Right lobe of liver (tissue), 4 donors: ENCODE measurements at regions not wholly inside any gene's neighbourhood (a gene's known extent, or its start where the extent isn't known, plus 50 kb on each side); places are given as distances from the start of the nearest gene placed in this dataset.

Source experiments
- CTCF ChIP-seq, 4 donors: fragments of 200-600 bp in 3 of 4; fragments of 450-650 bp in 1 of 4; IDR thresholded peaks; one replicate each; pipeline versions ENCODE4 v1.5.1 to v1.8.0; 2016 to 2022; ENCODE audit warnings: antibody characterized with exemption in 4 of 4, mild to moderate bottlenecking in 2 of 4
- POLR2A ChIP-seq: fragments of 450-650 bp; IDR thresholded peaks from one replicate; pipeline ENCODE4 v1.6.1; 2017; ENCODE audit warnings: antibody characterized with exemption, mild to moderate bottlenecking
- donor health status: DM: no; HTN: no; CAD: no.
- donor health status: DM: no; HTN: no; CAD: no.
- donor health status: DM: no; HTN: yes; CAD: no.

GRCh38 chr13:70812481-70812880 lies 704.2 kb upstream of the KLHL1 start:
- no peak for TF ChIP-seq POLR2A
- no peak for TF ChIP-seq CTCF (IDR thresholded peaks at IDR 0.05)
